GM18511 (cell line): ENCODE measurements at regions not wholly inside any gene's neighbourhood (a gene's known extent, or its start where the extent isn't known, plus 50 kb on each side); places are given as distances from the start of the nearest gene placed in this dataset.

Experiments
- ATAC-seq: cut with Tn5 transposase; IDR thresholded peaks from one replicate; pipeline ENCODE4 v1.9.1; 2021; ENCODE audit warnings: mild to moderate bottlenecking, moderate library complexity; ENCODE audit not compliant: unreplicated experiment

GRCh38 chr2:220309215-220309614, 681.8 kb downstream of the SLC4A3 start:
- no peak for ATAC-seq

GRCh38 chr2:220310451-220310861, 683.0 kb downstream of the SLC4A3 start:
- no peak for ATAC-seq

- ATAC-seq = no peak
These were observed 687.8 kb downstream of the SLC4A3 start for GRCh38 chr2:220315098-220315823.

DNA sequence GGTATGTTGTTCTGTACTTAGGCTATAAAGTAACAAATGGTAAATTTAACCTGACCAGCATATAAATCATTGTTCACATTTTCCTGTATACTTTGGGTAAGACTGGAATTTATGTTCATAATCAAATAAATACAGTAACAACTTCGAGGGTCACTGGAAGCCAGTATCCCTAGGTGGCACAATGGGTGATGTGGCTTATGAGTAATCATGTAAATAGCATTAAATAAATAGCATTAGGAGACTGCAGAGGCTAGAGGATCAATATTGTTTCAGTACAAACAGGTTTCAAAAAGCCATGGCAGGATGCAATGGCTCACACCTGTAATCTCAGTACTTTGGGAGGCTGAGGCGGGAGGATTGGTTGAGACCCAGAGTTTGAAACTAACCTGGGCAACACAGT, 690.6 kb downstream of the SLC4A3 start:
- ATAC-seq = no peak

DNA sequence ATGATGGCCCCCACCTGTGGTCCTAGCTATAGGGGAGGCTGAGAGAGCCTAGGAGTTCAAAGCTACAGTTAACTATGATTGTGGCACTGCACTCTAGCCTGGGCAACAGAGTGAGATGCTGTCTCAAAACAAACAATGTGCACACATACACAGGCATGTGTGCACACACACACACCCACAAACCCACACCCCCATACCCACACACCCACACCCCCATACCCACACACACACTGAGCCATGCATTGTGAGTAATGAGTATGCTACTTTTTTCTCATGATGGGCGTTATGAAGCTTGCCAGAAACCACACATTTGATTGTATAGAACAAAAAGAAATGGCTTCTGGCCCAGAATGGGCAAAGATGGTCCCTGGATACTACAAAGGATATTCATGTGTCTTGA, 691.1 kb downstream of the SLC4A3 start:
- no peak for ATAC-seq

DNA sequence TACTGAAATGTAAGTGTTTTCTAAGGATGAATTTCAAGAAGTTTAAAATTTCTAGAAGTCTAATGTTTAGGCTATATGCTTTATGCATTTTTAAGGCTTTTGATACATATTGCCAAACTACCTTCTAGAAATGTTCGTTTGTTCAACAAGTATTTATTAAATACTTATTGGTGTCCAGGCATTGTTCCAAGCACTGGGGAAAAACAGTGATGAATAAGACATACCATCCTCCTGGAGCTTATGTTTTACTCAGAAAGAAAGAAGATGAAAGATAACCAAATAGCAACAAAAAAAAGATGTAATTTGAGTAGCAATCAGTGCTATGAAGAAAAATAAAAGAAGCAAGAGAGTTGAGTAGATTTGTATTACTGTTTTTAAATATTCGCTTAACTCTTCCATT, 692.9 kb downstream of the SLC4A3 start:
- no peak for ATAC-seq

DNA sequence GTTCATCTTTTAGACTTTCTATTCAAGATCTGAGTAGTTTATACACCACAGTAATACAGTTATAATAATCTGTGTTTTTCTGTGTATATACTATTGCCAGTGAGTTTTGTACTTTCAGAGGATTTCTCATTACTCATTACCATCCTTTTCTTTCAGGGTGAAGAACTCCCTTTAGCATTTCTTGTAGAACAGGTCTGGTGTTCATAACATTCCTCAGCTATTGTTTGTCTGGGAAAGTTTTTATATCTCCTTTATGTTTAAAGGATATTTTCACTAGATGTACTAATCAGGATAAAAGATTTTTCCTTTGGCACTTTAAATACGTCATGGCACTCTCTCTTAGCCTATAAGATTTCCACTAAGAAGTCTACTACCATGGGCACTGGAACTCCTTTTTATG, 705.5 kb downstream of the SLC4A3 start:
- no peak for ATAC-seq

DNA sequence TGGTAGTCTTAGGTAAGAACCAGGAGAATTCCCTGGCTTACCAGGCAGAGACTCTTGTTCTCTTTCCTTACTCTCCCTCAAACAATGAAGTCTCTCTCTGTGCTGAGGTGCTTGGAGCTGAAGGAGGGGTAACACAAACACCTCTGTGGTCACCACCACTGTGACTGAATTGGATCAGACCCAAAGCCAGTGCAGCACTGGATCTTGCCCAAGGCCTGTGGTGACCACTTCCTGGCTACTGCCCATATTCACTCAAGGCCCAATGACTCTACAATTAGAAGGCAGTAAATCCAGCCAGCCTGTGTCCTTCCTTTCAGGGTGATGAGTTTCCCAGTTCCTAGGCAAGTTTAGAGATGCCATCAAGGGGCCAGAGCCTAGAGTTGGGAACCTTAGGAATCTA, 706.8 kb downstream of the SLC4A3 start:
- ATAC-seq = no peak

- no peak for ATAC-seq
These were observed 707.6 kb downstream of the SLC4A3 start for GRCh38 chr2:220334871-220335590.

GRCh38 chr2:220335591-220335915, 708.1 kb downstream of the SLC4A3 start:
- no peak for ATAC-seq

DNA sequence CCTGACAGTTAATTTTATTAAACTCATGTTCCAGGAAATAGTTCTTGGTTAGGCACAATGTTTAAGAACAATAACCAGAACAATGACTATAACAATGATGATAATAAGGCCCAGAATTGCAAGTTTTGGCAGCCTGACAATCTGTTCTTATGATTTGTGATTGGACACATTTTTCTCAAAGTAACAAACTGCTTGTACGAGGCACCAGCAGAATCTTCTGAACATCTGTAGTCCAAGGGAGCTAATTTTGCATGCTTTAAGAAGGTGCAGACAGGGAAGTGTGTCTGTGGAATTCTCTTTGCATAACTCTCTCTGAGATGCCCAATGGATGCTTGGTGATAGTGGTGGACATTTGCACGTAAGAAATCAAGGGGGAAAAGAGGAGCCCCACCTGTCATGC, 709.3 kb downstream of the SLC4A3 start:
- no peak for ATAC-seq

GRCh38 chr2:220337611-220338440, 710.4 kb downstream of the SLC4A3 start:
- ATAC-seq = no peak

GRCh38 chr2:220341014-220341413, 713.6 kb downstream of the SLC4A3 start:
- no peak for ATAC-seq

DNA sequence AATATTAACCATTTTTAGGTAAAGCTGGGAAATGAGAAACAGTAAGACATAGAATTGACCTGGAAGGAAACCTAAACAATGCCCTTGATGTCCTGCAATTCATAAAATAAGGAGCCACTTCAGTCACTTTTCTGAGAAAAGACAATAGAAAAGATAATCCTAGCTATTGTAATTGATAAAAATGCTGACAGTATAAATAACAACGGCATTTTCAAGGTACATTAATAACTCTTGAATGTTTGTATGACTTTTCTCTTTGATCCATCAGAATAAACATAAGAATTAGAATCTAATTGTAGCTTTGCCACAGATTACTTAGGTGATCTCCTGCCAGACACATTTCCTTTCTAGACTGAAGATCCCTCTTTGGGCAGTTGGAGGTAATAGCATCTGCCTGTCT, 719.5 kb downstream of the SLC4A3 start:
- ATAC-seq = no peak

DNA sequence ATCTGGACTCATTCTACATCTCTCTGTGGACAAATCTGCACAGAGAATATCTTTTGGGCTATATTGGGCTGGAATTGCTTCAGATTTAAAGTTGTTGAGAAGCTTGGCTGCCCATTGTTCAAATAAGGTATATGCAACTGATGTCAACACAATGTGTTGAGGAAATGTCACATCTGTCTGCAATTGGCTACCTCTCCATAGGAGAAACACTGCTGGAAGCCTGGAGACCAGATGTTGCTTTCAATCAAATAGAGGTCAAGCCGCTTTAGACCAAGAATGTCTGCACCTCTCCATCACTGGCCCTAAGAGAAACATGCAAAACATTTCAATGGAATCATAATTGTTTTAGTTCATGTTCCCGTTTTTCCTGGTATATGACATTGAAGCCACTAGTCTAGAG, 720.2 kb downstream of the SLC4A3 start:
- ATAC-seq = no peak

- no peak for ATAC-seq
These were observed 720.8 kb downstream of the SLC4A3 start for GRCh38 chr2:220348206-220348605.

- ATAC-seq = no peak
These were observed 726.5 kb downstream of the SLC4A3 start for GRCh38 chr2:220353897-220354296.

- no peak for ATAC-seq
These were observed 728.6 kb downstream of the SLC4A3 start for GRCh38 chr2:220356076-220356475.

DNA sequence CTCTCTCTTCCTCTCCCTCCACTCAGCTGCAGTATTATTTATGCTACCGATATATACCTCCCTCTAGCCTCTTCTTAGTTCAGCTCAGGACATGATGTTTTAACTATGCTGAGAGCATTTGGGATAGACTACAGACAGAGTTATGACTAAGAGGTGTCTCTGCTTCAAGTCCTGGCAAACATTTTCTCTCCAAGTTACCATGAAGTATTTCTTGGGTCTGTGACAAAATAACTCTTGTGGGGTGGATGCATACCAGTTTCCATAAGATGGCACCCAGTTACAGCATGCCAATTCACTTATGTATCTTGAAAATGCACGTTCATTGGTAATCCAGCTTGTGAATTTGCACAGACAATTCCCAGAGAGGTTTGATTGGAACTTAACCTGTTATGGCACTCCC, 737.6 kb downstream of the SLC4A3 start:
- ATAC-seq = no peak

DNA sequence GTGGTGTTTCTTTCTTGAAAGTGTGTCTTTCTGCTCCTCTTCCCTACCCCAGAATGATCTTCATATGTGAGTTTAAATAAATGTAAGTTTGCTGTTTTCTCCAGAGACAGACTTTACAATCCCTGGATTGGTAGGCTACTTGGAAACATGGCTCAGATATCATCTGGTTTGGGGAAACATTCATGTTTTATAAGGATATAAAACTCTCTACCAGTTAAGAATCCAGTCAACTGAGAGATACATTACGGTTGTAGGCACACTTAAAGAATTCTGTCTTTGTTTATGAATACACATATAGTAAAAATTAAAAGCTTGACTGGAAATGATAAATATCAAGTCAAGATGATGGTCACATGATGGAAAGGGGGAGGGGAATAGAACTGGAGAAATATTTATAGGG, 739.3 kb downstream of the SLC4A3 start:
- no peak for ATAC-seq

- no peak for ATAC-seq
These were observed 743.3 kb downstream of the SLC4A3 start for GRCh38 chr2:220370764-220371163.

DNA sequence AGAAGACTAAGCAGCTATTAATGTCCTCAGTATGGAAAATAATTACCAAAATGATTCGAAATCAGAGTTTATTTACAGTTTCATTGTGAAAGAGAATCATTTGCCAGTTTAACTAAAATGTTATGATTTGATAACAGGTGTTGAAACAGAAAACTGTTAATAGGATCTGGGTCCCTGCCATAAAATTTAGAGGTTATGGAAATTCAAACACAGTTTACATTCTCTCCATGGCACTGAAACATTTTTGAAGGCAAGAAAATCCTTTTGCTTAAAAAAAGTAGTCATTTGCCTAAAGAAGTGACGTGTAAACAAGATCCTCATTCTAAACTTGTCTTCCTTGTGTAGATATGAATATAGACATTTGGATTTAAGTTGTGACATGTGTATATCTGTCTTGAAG, 743.8 kb downstream of the SLC4A3 start:
- ATAC-seq = no peak
